ENCODE measurements at regions not wholly inside any gene's neighbourhood (a gene's known extent, or its start where the extent isn't known, plus 50 kb on each side); places are given as distances from the start of the nearest gene placed in this dataset.

GRCh38 chr13:62964522-62964921 lies 1548.9 kb upstream of the PCDH20 start:
- H3K4me3 ChIP-seq = no peak overlapping the region
- ATAC-seq = no peak

DNA sequence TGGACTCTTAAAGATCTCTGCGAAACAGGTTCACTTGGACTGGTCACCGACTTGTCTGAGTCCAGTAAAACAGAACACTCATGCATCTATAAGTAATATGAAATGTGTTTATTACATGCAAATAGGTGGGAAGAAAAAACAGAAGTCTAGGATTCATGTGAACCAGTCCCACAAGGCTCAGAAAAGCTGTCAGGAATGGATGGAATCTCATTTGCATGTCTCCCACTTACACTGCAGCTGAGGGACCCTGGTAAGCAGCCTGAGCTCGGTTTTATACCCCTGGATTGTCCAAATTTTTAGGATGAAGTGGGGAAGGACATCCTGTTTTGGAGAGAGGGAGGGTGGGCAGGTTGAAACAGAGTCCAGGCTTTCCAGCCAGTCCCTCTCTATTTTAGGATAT lies 1545.1 kb upstream of the PCDH20 start:
- 39 to 62% methylated on average over 2 to 3 of the region's 3 CpGs for WGBS, 2 donors (ENCODE audit: low coverage in 1 of 2)
- TF ChIP-seq POLR2AphosphoS5 (IDR thresholded peaks at IDR 0.05) (no peak), EP300 (IDR thresholded peaks at IDR 0.05) (no peak), POLR2A (IDR thresholded peaks at IDR 0.05) (no peak), CTCF (IDR thresholded peaks at IDR 0.05) (no peak)
- ATAC-seq = no peak

More at GRCh38 chr13:62964522-62964921, 1548.9 kb upstream of the PCDH20 start:
- TF ChIP-seq CTCF (IDR thresholded peaks at IDR 0.05) (no peak), EP300 (IDR thresholded peaks at IDR 0.05) (no peak), POLR2A (IDR thresholded peaks at IDR 0.05) (no peak), POLR2AphosphoS5 (IDR thresholded peaks at IDR 0.05) (no peak)
- H3K36me3 ChIP-seq = no peaks in the 10 kb centered on the region
- H3K27ac ChIP-seq = no peak overlapping the region
- no peaks in the 10 kb centered on the region for H3K27me3 ChIP-seq
- H3K4me1 ChIP-seq = no peaks in the 10 kb centered on the region
- H3K9me3 ChIP-seq = peaks cover 0 to 21% (median 0%) of the 10 kb centered on the region in 3 donors

GRCh38 chr13:62933809-62934208 lies 1518.2 kb upstream of the PCDH20 start:
- Histone ChIP-seq H3K9me3 (no peaks in the 10 kb centered on the region), H3K27ac (no peak overlapping the region), H3K4me3 (no peak overlapping the region), H3K36me3 (no peaks in the 10 kb centered on the region), H3K4me1 (no peaks in the 10 kb centered on the region), H3K27me3 (no peaks in the 10 kb centered on the region)
- no peak for TF ChIP-seq CTCF (IDR thresholded peaks at IDR 0.05)
- no peak for TF ChIP-seq POLR2A (IDR thresholded peaks at IDR 0.05)
- TF ChIP-seq POLR2AphosphoS5 (IDR thresholded peaks at IDR 0.05) = no peak
- no peak for ATAC-seq
- WGBS, 2 donors (ENCODE audit: low coverage in 1 of 2) = 55 to 88% methylated on average over 1 of the region's 1 CpG

More for the DNA sequence above, 1545.1 kb upstream of the PCDH20 start:
- H3K4me1 ChIP-seq = no peaks in the 10 kb centered on the region
- H3K36me3 ChIP-seq = no peaks in the 10 kb centered on the region
- peaks cover 0 to 13% (median 0%) of the 10 kb centered on the region in 3 donors for H3K9me3 ChIP-seq
- no peaks in the 10 kb centered on the region for H3K27me3 ChIP-seq
- H3K4me3 ChIP-seq = no peak overlapping the region
- H3K27ac ChIP-seq = no peak overlapping the region

DNA sequence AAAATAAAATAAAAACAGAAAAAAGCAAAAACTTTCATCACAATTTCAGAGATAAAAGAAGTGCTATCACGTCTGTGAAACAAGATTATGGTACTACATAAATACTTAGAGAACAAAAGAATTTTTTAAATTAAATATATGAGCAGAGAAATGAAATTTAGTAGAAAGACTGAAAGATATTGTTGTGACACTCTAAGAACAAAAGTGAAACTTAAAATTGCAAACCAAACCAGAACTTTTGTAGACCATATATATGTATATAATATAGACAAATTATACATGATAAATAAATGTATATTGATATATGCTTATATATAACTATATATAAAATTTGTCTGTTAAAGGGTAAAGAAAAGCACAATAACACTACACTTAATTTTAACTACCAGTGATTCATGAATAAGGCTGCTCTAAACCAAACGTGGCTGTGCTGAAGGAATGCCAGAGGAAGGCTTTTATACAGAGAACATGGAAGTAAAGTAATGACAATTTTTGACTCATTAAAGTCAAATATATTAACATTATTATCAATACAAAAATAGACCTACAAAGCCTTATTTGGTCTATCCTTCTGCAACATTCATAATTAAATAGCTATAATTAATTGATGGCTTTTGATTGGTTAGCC lies 1516.7 kb upstream of the PCDH20 start:
- H3K27me3 ChIP-seq = no peaks in the 10 kb centered on the region
- no peak overlapping the region for H3K27ac ChIP-seq
- TF ChIP-seq CTCF (IDR thresholded peaks at IDR 0.05) = no peak
- H3K36me3 ChIP-seq = no peaks in the 10 kb centered on the region
- 11 to 44% methylated on average over 2 of the region's 2 CpGs for WGBS, 2 donors (ENCODE audit: low coverage in 1 of 2)
- H3K9me3 ChIP-seq = no peaks in the 10 kb centered on the region
- H3K4me1 ChIP-seq = no peaks in the 10 kb centered on the region
- H3K4me3 ChIP-seq = no peak overlapping the region
- ATAC-seq = no peak

DNA sequence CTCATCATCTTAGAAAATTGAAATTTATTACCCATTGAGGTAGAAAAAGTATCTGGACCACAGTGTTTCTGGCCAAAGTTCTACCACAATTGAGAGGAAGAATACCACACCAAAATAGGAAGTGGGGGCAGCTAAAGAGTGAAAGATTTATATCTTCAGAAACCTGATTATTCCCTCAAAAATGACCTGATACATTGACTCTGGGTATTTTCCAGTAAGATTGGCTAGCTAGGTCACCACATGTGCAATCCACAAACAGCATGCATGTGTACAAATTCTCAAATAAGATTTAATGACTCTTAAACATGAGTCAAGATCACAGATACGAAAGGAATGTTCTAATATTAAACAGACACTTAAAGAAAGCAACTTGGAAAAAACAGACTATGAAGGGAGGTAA lies 1516.2 kb upstream of the PCDH20 start:
- TF ChIP-seq EP300 (IDR thresholded peaks at IDR 0.05) = no peak
- no peak for TF ChIP-seq POLR2A (IDR thresholded peaks at IDR 0.05)
- TF ChIP-seq CTCF (IDR thresholded peaks at IDR 0.05) = no peak
- no peak for TF ChIP-seq POLR2AphosphoS5 (IDR thresholded peaks at IDR 0.05)
- no peak for ATAC-seq

More for the DNA sequence above, 1516.2 kb upstream of the PCDH20 start:
- Histone ChIP-seq H3K27me3 (no peaks in the 10 kb centered on the region), H3K4me1 (no peaks in the 10 kb centered on the region), H3K9me3 (no peaks in the 10 kb centered on the region), H3K27ac (no peak overlapping the region), H3K36me3 (no peaks in the 10 kb centered on the region), H3K4me3 (no peak overlapping the region)
- WGBS, 2 donors (ENCODE audit: low coverage in 1 of 2) = 11 to 17% methylated on average over 1 of the region's 1 CpG

Data from gastroesophageal sphincter (tissue), 4 donors.